SK-N-SH treated with all-trans-retinoic acid at 6 μM for 48 hours (cell line): ENCODE measurements at regions not wholly inside any gene's neighbourhood (a gene's known extent, or its start where the extent isn't known, plus 50 kb on each side); places are given as distances from the start of the nearest gene placed in this dataset.

Experiments
- ATAC-seq: fragments of 200-7000 bp; cut with Tn5 transposase; 3 replicates; pipeline ENCODE4 v1.9.1; 2020; ENCODE audit warnings: mild to moderate bottlenecking, moderate library complexity
- ARNTL ChIP-seq: fragments of 450-650 bp; formaldehyde crosslinking; IDR thresholded peaks from 2 replicates; pipeline ENCODE4 v1.5.0; 2020; ENCODE audit warnings: low read depth, mild to moderate bottlenecking, moderate library complexity, borderline replicate concordance
- BACH2 ChIP-seq: fragments of 250-450 bp; sonication (Bioruptor Pico); IDR thresholded peaks from 2 replicates; pipeline ENCODE4 v1.9.0; 2021; ENCODE audit warnings: mild to moderate bottlenecking, borderline replicate concordance
- CSDC2 ChIP-seq: fragments of 250-450 bp; sonication (Bioruptor Pico); IDR thresholded peaks from 2 replicates; pipeline ENCODE4 v1.5.0; 2020; ENCODE audit warnings: mild to moderate bottlenecking, moderate library complexity
- GLIS3 ChIP-seq: fragments of 250-450 bp; sonication (Bioruptor Pico); IDR thresholded peaks from 2 replicates; pipeline ENCODE4 v1.5.0; 2020; ENCODE audit warnings: mild to moderate bottlenecking, moderate library complexity
- ISL1 ChIP-seq: fragments of 250-450 bp; sonication (Bioruptor Pico); IDR thresholded peaks from 2 replicates; pipeline ENCODE4 v2.1.2; 2022; ENCODE audit warnings: mild to moderate bottlenecking, moderate library complexity
- OSR1 ChIP-seq: fragments of 250-450 bp; sonication (Bioruptor Pico); IDR thresholded peaks from 2 replicates; pipeline ENCODE4 v1.8.0; 2022; ENCODE audit warnings: moderate library complexity, mild to moderate bottlenecking, inconsistent platforms
- PPARA ChIP-seq: fragments of 250-450 bp; sonication (Bioruptor Pico); IDR thresholded peaks from 2 replicates; pipeline ENCODE4 v1.5.0; 2020; ENCODE audit warnings: mild to moderate bottlenecking, borderline replicate concordance
- RARB ChIP-seq: fragments of 250-450 bp; sonication (Bioruptor Pico); IDR thresholded peaks from 2 replicates; pipeline ENCODE4 v1.8.0; 2021; ENCODE audit warnings: mild to moderate bottlenecking, moderate library complexity
- TCF4 ChIP-seq: fragments of 250-450 bp; sonication (Bioruptor Pico); IDR thresholded peaks from 2 replicates; pipeline ENCODE4 v1.8.0; 2021; ENCODE audit warnings: mild to moderate bottlenecking, moderate library complexity, borderline replicate concordance
- TOX ChIP-seq: fragments of 250-450 bp; sonication (Bioruptor Pico); IDR thresholded peaks from 2 replicates; pipeline ENCODE4 v1.8.0; 2021; ENCODE audit warnings: mild to moderate bottlenecking, moderate library complexity, borderline replicate concordance
- ZC3H10 ChIP-seq: fragments of 250-450 bp; sonication (Bioruptor Pico); IDR thresholded peaks from 2 replicates; pipeline ENCODE4 v1.5.1; 2021; ENCODE audit warnings: mild to moderate bottlenecking, moderate library complexity
- ZFP3 ChIP-seq: fragments of 250-450 bp; sonication (Bioruptor Pico); IDR thresholded peaks from 2 replicates; pipeline ENCODE4 v1.5.0; 2020; ENCODE audit warnings: mild to moderate bottlenecking, moderate library complexity
- ZFP30 ChIP-seq: fragments of 450-650 bp; formaldehyde crosslinking; IDR thresholded peaks from 2 replicates; pipeline ENCODE4 v1.5.0; 2022; ENCODE audit warnings: mild to moderate bottlenecking, moderate library complexity
- ZNF565 ChIP-seq: fragments of 450-650 bp; formaldehyde crosslinking; conservative IDR thresholded peaks from 2 replicates; pipeline ENCODE4 v1.5.0; 2020; ENCODE audit warnings: low read depth, mild to moderate bottlenecking, moderate library complexity
- ZNF8 ChIP-seq: fragments of 450-650 bp; formaldehyde crosslinking; IDR thresholded peaks from 2 replicates; pipeline ENCODE4 v1.5.0; 2020; ENCODE audit warnings: mild to moderate bottlenecking, moderate library complexity
- TF ChIP-seq, protein P1 (sequence below): fragments of 250-450 bp; sonication (Bioruptor Pico); IDR thresholded peaks from 2 replicates; pipeline ENCODE4 v1.8.0; 2021; ENCODE audit warnings: low read depth, mild to moderate bottlenecking, moderate library complexity, borderline replicate concordance
- TF ChIP-seq, protein P2 (sequence below): fragments of 250-450 bp; sonication (Bioruptor Pico); IDR thresholded peaks from 2 replicates; pipeline ENCODE4 v1.8.0; 2020; ENCODE audit warnings: mild to moderate bottlenecking, moderate library complexity, borderline replicate concordance
- TF ChIP-seq, protein P3 (sequence below): fragments of 250-450 bp; sonication (Bioruptor Pico); IDR thresholded peaks from 2 replicates; pipeline ENCODE4 v1.5.1; 2020; ENCODE audit warnings: low read depth, mild to moderate bottlenecking, moderate library complexity

DNA sequence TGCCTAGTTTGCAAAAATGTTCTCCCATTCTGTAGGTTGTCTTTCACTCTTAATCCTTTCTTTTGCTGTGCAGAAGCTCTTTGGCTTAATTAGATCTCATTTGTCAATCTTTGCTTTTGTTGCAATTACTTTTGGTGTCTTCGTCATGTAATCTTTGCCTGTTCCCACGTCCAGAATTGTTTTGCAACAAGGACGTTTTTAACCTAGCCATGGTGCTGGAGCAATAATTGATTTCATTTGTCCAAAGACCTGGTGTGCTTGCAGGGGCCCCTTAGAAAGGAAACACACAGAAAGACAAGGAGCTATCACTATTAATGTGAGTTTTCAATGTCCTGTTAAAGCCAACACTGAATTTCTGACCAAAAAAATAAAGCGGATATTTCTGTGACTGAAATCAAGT is 89.1 kb upstream of the GALNT15 start:
- ATAC-seq: no peak
- no peak for TF ChIP-seq ZNF8
- TF ChIP-seq TOX (CRISPR knock-in tag): no peak
- no peak for TF ChIP-seq ZFP30 (CRISPR knock-in tag)
- TF ChIP-seq, protein P1, sequence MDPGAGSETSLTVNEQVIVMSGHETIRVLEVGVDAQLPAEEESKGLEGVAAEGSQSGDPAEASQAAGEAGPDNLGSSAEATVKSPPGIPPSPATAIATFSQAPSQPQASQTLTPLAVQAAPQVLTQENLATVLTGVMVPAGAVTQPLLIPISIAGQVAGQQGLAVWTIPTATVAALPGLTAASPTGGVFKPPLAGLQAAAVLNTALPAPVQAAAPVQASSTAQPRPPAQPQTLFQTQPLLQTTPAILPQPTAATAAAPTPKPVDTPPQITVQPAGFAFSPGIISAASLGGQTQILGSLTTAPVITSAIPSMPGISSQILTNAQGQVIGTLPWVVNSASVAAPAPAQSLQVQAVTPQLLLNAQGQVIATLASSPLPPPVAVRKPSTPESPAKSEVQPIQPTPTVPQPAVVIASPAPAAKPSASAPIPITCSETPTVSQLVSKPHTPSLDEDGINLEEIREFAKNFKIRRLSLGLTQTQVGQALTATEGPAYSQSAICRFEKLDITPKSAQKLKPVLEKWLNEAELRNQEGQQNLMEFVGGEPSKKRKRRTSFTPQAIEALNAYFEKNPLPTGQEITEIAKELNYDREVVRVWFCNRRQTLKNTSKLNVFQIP (CRISPR knock-in tag): no peak
- no peak for TF ChIP-seq ZFP3 (CRISPR knock-in tag)
- no peak for TF ChIP-seq BACH2
- no peak for TF ChIP-seq ZNF565 (CRISPR knock-in tag)

DNA sequence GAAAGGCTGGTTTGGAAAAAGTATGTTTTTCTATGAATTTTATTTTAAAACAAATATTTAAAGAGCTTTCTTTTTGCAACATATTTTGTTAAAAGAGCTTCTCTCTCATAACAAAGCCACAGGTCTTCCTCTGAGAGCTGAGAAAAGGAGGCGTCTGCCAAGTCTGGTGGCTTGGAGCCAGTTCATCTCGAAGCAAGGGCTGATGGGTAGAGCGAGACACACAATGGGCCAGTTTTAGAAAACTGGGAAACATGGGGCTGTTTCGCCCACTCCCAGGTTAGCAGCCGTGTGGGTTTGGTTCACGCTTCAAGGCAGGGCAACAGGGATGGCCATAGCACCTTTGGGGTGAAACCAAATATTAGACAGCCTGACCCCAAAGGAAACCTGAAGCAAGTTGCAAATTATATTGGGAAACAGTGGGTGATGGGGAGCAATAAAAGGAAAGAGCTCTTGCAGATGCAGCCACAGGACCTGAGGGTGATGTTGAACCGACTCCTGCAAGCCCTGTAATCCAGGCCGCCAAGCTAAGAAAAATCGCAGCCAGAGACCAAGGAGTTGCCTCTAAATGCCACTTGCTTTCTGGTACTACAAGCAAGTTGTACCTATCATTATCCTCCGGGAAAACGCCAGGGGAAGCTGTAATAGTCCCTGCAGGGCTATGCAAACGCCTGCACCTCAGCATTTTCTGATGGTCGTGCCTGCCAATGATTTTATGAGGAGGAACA is 88.4 kb upstream of the GALNT15 start:
- TF ChIP-seq ISL1: no peak
- no peak for TF ChIP-seq TOX (CRISPR knock-in tag)
- TF ChIP-seq, protein P2, sequence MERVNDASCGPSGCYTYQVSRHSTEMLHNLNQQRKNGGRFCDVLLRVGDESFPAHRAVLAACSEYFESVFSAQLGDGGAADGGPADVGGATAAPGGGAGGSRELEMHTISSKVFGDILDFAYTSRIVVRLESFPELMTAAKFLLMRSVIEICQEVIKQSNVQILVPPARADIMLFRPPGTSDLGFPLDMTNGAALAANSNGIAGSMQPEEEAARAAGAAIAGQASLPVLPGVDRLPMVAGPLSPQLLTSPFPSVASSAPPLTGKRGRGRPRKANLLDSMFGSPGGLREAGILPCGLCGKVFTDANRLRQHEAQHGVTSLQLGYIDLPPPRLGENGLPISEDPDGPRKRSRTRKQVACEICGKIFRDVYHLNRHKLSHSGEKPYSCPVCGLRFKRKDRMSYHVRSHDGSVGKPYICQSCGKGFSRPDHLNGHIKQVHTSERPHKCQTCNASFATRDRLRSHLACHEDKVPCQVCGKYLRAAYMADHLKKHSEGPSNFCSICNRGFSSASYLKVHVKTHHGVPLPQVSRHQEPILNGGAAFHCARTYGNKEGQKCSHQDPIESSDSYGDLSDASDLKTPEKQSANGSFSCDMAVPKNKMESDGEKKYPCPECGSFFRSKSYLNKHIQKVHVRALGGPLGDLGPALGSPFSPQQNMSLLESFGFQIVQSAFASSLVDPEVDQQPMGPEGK (CRISPR knock-in tag): no peak
- TF ChIP-seq ZFP3 (CRISPR knock-in tag): no peak
- no peak for TF ChIP-seq PPARA
- no peak for TF ChIP-seq OSR1 (CRISPR knock-in tag)
- no peak for TF ChIP-seq CSDC2
- TF ChIP-seq, protein P1 (CRISPR knock-in tag): no peak
- ATAC-seq: no peak

DNA sequence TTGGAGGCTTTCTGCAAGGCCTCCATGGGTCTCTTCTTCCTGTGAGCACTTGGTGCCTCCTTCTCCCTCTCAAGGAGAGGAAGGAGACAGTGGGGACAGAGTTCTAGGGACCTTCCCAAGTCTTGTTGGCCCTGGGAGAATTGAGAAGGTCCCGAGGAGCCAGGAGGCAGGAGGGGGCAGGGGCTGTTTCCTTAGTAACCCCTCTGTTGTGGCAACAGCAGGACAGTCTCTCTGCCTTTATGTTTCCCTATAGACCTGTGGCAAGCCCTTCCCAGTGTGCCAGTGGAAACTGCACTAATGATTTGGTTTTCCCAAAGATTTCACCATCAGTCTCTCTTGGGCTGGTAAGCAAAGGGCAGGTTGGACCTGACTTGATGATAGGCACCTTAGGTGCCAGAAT is 87.8 kb upstream of the GALNT15 start:
- no peak for ATAC-seq
- TF ChIP-seq ARNTL (CRISPR knock-in tag): no peak
- TF ChIP-seq GLIS3 (CRISPR knock-in tag): no peak
- TF ChIP-seq ZNF565 (CRISPR knock-in tag): no peak
- no peak for TF ChIP-seq CSDC2
- TF ChIP-seq TCF4 (CRISPR knock-in tag): no peak
- TF ChIP-seq, protein P3, sequence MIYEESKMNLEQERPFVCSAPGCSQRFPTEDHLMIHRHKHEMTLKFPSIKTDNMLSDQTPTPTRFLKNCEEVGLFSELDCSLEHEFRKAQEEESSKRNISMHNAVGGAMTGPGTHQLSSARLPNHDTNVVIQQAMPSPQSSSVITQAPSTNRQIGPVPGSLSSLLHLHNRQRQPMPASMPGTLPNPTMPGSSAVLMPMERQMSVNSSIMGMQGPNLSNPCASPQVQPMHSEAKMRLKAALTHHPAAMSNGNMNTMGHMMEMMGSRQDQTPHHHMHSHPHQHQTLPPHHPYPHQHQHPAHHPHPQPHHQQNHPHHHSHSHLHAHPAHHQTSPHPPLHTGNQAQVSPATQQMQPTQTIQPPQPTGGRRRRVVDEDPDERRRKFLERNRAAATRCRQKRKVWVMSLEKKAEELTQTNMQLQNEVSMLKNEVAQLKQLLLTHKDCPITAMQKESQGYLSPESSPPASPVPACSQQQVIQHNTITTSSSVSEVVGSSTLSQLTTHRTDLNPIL (CRISPR knock-in tag): no peak
- no peak for TF ChIP-seq RARB (CRISPR knock-in tag)
- no peak for TF ChIP-seq ZC3H10 (CRISPR knock-in tag)
- no peak for TF ChIP-seq ISL1
- TF ChIP-seq PPARA: no peak
- TF ChIP-seq OSR1 (CRISPR knock-in tag): no peak

DNA sequence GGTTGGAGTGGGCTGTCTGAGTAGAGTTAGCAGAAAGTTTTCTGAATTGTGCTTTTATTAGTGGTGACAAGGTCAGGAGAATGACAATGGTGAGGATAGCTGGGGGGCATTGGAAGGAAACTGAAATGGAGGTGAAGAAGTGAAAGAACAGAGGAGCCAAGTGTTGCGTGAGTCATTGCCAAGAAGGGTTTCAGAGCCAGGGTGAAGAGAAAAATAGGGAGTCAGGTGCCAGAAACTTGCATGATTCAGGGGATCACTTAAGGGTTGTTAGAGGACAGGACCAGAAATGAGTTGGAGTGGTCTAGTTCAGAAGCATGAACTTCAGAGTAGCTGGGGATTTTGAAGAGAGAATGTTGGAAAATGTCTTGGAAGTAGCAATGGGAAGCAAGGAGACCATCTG is 86.0 kb upstream of the GALNT15 start:
- ATAC-seq: no peak
- TF ChIP-seq, protein P1 (CRISPR knock-in tag): no peak
- no peak for TF ChIP-seq CSDC2
- no peak for TF ChIP-seq ZFP3 (CRISPR knock-in tag)
- no peak for TF ChIP-seq OSR1 (CRISPR knock-in tag)
- TF ChIP-seq PPARA: no peak
